Loucy (cell line): ENCODE measurements at regions not wholly inside any gene's neighbourhood (a gene's known extent, or its start where the extent isn't known, plus 50 kb on each side); places are given as distances from the start of the nearest gene placed in this dataset.
A peak's percentile ranks its signal among the peaks of the same experiment; 100 is the strongest.
"Not testable (repeated sequence)": the region's sequence is repeated elsewhere in the genome, so short reads cannot be mapped to it uniquely, and the experiment has no call there.

Experiments used
- H2AFZ ChIP-seq: fragments of 200-600 bp; sonication (generic); 2 replicates; pipeline ENCODE4 v1.6.0; 2016; ENCODE audit warnings: antibody characterized with exemption, mild to moderate bottlenecking, low read length, moderate library complexity
- H3F3A ChIP-seq: fragments of 200-600 bp; 2 replicates; pipeline ENCODE4 v1.6.0; 2016; ENCODE audit warnings: antibody characterized with exemption, low read depth, mild to moderate bottlenecking
- H3K27me3 ChIP-seq: fragments of 200-600 bp; sonication (generic); 2 replicates; pipeline ENCODE4 v1.6.1; 2014; ENCODE audit warnings: low read length, mild to moderate bottlenecking; ENCODE audit not compliant: insufficient read depth, poor library complexity, severe bottlenecking
- H3K36me3 ChIP-seq: fragments of 200-600 bp; sonication (generic); 2 replicates; pipeline ENCODE4 v1.6.1; 2016; ENCODE audit warnings: low read length; ENCODE audit not compliant: insufficient read depth
- H3K4me1 ChIP-seq: fragments of 200-600 bp; sonication (generic); 2 replicates; pipeline ENCODE4 v1.5.1; 2014; ENCODE audit warnings: low read length, mild to moderate bottlenecking; ENCODE audit not compliant: insufficient read depth, poor library complexity, severe bottlenecking
- H3K4me2 ChIP-seq: fragments of 200-600 bp; sonication (generic); 2 replicates; pipeline ENCODE4 v1.6.0; 2014; ENCODE audit warnings: antibody characterized with exemption, low read length, low read depth, mild to moderate bottlenecking; ENCODE audit not compliant: poor library complexity, severe bottlenecking
- H3K4me3 ChIP-seq: fragments of 200-600 bp; sonication (generic); 2 replicates; pipeline ENCODE4 v1.5.1; 2014; ENCODE audit warnings: low read length, mild to moderate bottlenecking, mixed read lengths; ENCODE audit not compliant: poor library complexity, severe bottlenecking
- H3K79me2 ChIP-seq: fragments of 200-600 bp; sonication (generic); 2 replicates; pipeline ENCODE4 v1.6.1; 2014; ENCODE audit warnings: low read length; ENCODE audit not compliant: insufficient read depth
- H3K9ac ChIP-seq: fragments of 200-600 bp; sonication (generic); 2 replicates; pipeline ENCODE4 v1.6.0; 2014; ENCODE audit warnings: mild to moderate bottlenecking, low read depth, low read length, moderate library complexity; ENCODE audit not compliant: poor library complexity, severe bottlenecking
- H3K9me2 ChIP-seq: fragments of 200-600 bp; sonication (generic); replicated peaks from 2 replicates; pipeline ENCODE4 v1.6.1; 2016; ENCODE audit warnings: low read depth, low read length, mixed read lengths
- H3K9me3 ChIP-seq: fragments of 200-600 bp; sonication (generic); 2 replicates; pipeline ENCODE4 v1.6.1; 2014; ENCODE audit warnings: mild to moderate bottlenecking, antibody characterized with exemption, low read length, low read depth; ENCODE audit not compliant: insufficient read depth
- H4K20me1 ChIP-seq: fragments of 200-600 bp; sonication (generic); 2 replicates; pipeline ENCODE4 v1.6.0; 2014; ENCODE audit warnings: antibody characterized with exemption, low read length, mild to moderate bottlenecking; ENCODE audit not compliant: insufficient read depth, poor library complexity, severe bottlenecking
- CTCF ChIP-seq: fragments of 200-600 bp; sonication (generic); conservative IDR thresholded peaks from 2 replicates; pipeline ENCODE4 v1.5.1; 2014; ENCODE audit warnings: mild to moderate bottlenecking, antibody characterized with exemption, low read length
- EZH2phosphoT487 ChIP-seq: fragments of 200-600 bp; IDR thresholded peaks from 2 replicates; pipeline ENCODE4 v1.6.1; 2018; ENCODE audit warnings: antibody characterized with exemption, mild to moderate bottlenecking, moderate library complexity, borderline replicate concordance

- no peak overlapping the region for H3K9ac ChIP-seq
- no peaks in the 10 kb centered on the region for H3K9me2 ChIP-seq
- H3K27me3 ChIP-seq = no peaks in the 10 kb centered on the region
- H4K20me1 ChIP-seq = no peaks in the 10 kb centered on the region
- H3F3A ChIP-seq = no peaks in the 10 kb centered on the region
- no peak overlapping the region for H3K4me2 ChIP-seq
- no peaks in the 10 kb centered on the region for H3K79me2 ChIP-seq
- no peaks in the 10 kb centered on the region for H3K4me1 ChIP-seq
- H3K36me3 ChIP-seq = no peaks in the 10 kb centered on the region
- H2AFZ ChIP-seq = no peak overlapping the region
- no peaks in the 10 kb centered on the region for H3K9me3 ChIP-seq
- no peak overlapping the region for H3K4me3 ChIP-seq
- TF ChIP-seq CTCF = no peak
- no peak for TF ChIP-seq EZH2phosphoT487
These were observed 85.0 kb upstream of the SEL1L start for GRCh38 chr14:81618695-81619094.

- Histone ChIP-seq H3K9me2 (no peaks in the 10 kb centered on the region), H4K20me1 (no peaks in the 10 kb centered on the region), H2AFZ (no peak overlapping the region), H3K9ac (no peak overlapping the region), H3K27me3 (no peaks in the 10 kb centered on the region), H3F3A (no peaks in the 10 kb centered on the region), H3K36me3 (no peaks in the 10 kb centered on the region), H3K9me3 (no peaks in the 10 kb centered on the region), H3K79me2 (no peaks in the 10 kb centered on the region), H3K4me3 (no peak overlapping the region), H3K4me1 (no peaks in the 10 kb centered on the region), H3K4me2 (no peak overlapping the region)
- TF ChIP-seq EZH2phosphoT487 (no peak), CTCF (no peak)
These were observed 86.2 kb upstream of the SEL1L start for GRCh38 chr14:81619816-81620215.

GRCh38 chr14:81623771-81624396 is 90.2 kb upstream of the SEL1L start:
- H3K4me1 ChIP-seq, H3K36me3 ChIP-seq, H3K79me2 ChIP-seq, H4K20me1 ChIP-seq, H3K9me2 ChIP-seq, H3K27me3 ChIP-seq, H2AFZ ChIP-seq, H3K4me3 ChIP-seq, H3K9me3 ChIP-seq, H3K4me2 ChIP-seq, H3K9ac ChIP-seq, H3F3A ChIP-seq: not testable (repeated sequence)

GRCh38 chr14:81625343-81625742 is 91.7 kb upstream of the SEL1L start:
- no peaks in the 10 kb centered on the region for H3K9me2 ChIP-seq
- TF ChIP-seq CTCF = peak; percentile 70
- no peak for TF ChIP-seq EZH2phosphoT487
- H3K27me3 ChIP-seq = no peaks in the 10 kb centered on the region
- H3K4me1 ChIP-seq = no peaks in the 10 kb centered on the region
- H3F3A ChIP-seq = no peaks in the 10 kb centered on the region
- H2AFZ ChIP-seq = no peak overlapping the region
- no peaks in the 10 kb centered on the region for H3K79me2 ChIP-seq
- no peaks in the 10 kb centered on the region for H3K36me3 ChIP-seq
- H3K9me3 ChIP-seq = no peaks in the 10 kb centered on the region
- no peak overlapping the region for H3K4me2 ChIP-seq
- no peak overlapping the region for H3K4me3 ChIP-seq
- H4K20me1 ChIP-seq = no peaks in the 10 kb centered on the region
- H3K9ac ChIP-seq = no peak overlapping the region
